A673 (cell line): ENCODE measurements at regions not wholly inside any gene's neighbourhood (a gene's known extent, or its start where the extent isn't known, plus 50 kb on each side); places are given as distances from the start of the nearest gene placed in this dataset.

Experiments
- BruUV-seq: library from RNA; stranded (reverse); fragments of 400-500 nt; replicated peaks from 2 replicates; lab custom pipeline; 2021; lab: Mats Ljungman, UMichigan
- CTCF ChIA-PET: fragments of 300-600 bp; sonication (Branson Sonifier 250); formaldehyde crosslinking; loops from one replicate; lab custom pipeline; 2022; ENCODE audit warnings: antibody characterized with exemption; lab: Charles Lee
- POLR2A ChIA-PET: fragments of 300-600 bp; sonication (Branson Sonifier 250); formaldehyde crosslinking; loops from one replicate; lab custom pipeline; 2022; ENCODE audit warnings: antibody characterized with exemption; ENCODE audit not compliant: low non-redundant PET; lab: Charles Lee
- DNase-seq: peaks from one replicate; pipeline ENCODE4 v3.0.0-alpha.2; 2015; ENCODE audit warnings: low spot score
- H3K27ac ChIP-seq: fragments of 200-600 bp; sonication (generic); 2 replicates; pipeline ENCODE4 v1.5.1; 2016; ENCODE audit warnings: mixed run types, low read depth, mild to moderate bottlenecking, mixed read lengths, antibody characterized with exemption, low read length; ENCODE audit not compliant: poor library complexity, severe bottlenecking
- H3K27me3 ChIP-seq: fragments of 200-600 bp; sonication (generic); replicated peaks from 2 replicates; pipeline ENCODE4 v1.6.1; 2017; ENCODE audit warnings: mixed run types, low read depth, mild to moderate bottlenecking, mixed read lengths, antibody characterized with exemption, low read length; ENCODE audit not compliant: insufficient read depth, poor library complexity
- H3K36me3 ChIP-seq: fragments of 200-600 bp; sonication (generic); 2 replicates; pipeline ENCODE4 v1.6.1; 2016; ENCODE audit warnings: mixed run types, mild to moderate bottlenecking, mixed read lengths, antibody characterized with exemption, low read length; ENCODE audit not compliant: insufficient read depth, poor library complexity, severe bottlenecking
- H3K4me1 ChIP-seq: fragments of 200-600 bp; sonication (generic); 2 replicates; pipeline ENCODE4 v1.6.1; 2017; ENCODE audit warnings: mixed run types, mild to moderate bottlenecking, mixed read lengths, antibody characterized with exemption, low read length; ENCODE audit not compliant: insufficient read depth, poor library complexity, severe bottlenecking
- H3K4me3 ChIP-seq: fragments of 200-600 bp; sonication (generic); 2 replicates; pipeline ENCODE4 v1.5.1; 2016; ENCODE audit warnings: low read depth, mixed run types, mild to moderate bottlenecking, mixed read lengths, low read length; ENCODE audit not compliant: poor library complexity, severe bottlenecking
- H3K9me3 ChIP-seq: fragments of 200-600 bp; sonication (generic); 2 replicates; pipeline ENCODE4 v1.6.1; 2016; ENCODE audit warnings: mixed run types, low read depth, mild to moderate bottlenecking, mixed read lengths, antibody characterized with exemption, low read length; ENCODE audit not compliant: poor library complexity, severe bottlenecking
- EZH2 ChIP-seq: fragments of 200-600 bp; sonication (generic); IDR thresholded peaks from 2 replicates; pipeline ENCODE4 v1.6.1; 2017; ENCODE audit warnings: borderline replicate concordance, low read depth, mild to moderate bottlenecking, mixed read lengths, antibody characterized with exemption, low read length; ENCODE audit not compliant: poor library complexity, severe bottlenecking
- intact Hi-C: fragments of 100-400 bp; cut with micrococcal nuclease; formaldehyde crosslinking; loops from one replicate; pipeline ENCODE4 v1.10.0; 2022; ENCODE audit not compliant: unreplicated experiment
- TF ChIP-seq, protein P1 (sequence below): fragments of 300-800, 200-600 bp; sonication (generic); conservative IDR thresholded peaks from 2 replicates; pipeline ENCODE4 v1.5.1; 2017; ENCODE audit warnings: low read depth, mild to moderate bottlenecking, antibody characterized with exemption, low read length, moderate library complexity, mixed read lengths

DNA sequence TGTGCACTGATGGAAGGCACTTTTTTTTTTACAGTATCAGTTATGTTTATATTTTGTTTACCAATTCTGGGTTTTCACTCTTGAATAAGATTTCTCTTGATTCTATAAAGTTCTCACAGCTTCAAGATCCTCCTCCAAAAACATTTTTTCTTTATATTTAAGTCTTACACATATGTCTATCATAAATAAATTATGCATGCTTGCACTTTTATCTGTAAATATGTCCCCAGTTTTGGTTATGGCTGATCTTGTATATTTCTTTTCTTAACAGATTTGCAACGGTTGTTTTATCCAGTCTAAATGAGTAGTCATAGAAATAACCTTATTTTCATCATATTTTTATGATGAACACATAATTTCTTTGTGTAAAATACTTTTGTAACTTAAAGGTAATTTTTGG lies 1456.5 kb downstream of the MRPL39 start:
- Histone ChIP-seq H3K36me3 (no peaks in the 10 kb centered on the region), H3K27me3 (no peaks in the 10 kb centered on the region), H3K27ac (no peak overlapping the region), H3K4me3 (no peak overlapping the region), H3K9me3 (peaks cover 4% of the 10 kb centered on the region), H3K4me1 (no peaks in the 10 kb centered on the region)
- no peak for TF ChIP-seq EZH2
- TF ChIP-seq, protein P1, sequence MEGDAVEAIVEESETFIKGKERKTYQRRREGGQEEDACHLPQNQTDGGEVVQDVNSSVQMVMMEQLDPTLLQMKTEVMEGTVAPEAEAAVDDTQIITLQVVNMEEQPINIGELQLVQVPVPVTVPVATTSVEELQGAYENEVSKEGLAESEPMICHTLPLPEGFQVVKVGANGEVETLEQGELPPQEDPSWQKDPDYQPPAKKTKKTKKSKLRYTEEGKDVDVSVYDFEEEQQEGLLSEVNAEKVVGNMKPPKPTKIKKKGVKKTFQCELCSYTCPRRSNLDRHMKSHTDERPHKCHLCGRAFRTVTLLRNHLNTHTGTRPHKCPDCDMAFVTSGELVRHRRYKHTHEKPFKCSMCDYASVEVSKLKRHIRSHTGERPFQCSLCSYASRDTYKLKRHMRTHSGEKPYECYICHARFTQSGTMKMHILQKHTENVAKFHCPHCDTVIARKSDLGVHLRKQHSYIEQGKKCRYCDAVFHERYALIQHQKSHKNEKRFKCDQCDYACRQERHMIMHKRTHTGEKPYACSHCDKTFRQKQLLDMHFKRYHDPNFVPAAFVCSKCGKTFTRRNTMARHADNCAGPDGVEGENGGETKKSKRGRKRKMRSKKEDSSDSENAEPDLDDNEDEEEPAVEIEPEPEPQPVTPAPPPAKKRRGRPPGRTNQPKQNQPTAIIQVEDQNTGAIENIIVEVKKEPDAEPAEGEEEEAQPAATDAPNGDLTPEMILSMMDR = no peak
- CTCF ChIA-PET = no interaction called here
- POLR2A ChIA-PET = no interaction called here
- no peak for DNase-seq
- intact Hi-C loops = no loop called here
- BruUV-seq = no TSS peak

DNA sequence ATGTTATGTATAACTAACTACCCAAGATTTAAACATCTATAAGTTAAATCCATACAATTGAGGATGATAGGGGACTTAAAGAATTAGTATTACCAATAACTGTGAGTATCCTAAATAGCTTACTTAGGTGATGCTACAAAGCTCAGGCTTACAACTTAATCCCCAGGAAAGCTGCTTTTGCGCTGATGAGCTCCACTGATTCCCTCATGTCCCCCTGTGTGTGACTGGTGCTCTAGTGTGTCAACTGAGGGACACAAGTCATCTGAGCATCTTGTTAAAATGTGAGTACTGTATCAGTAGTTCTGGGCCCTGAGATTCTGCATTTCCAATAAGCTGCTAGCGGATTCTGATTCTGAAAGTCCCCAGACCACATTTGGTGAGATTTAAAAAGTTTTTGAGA lies 1458.8 kb downstream of the MRPL39 start:
- peaks cover 22% of the 10 kb centered on the region for H3K9me3 ChIP-seq
- no peaks in the 10 kb centered on the region for H3K4me1 ChIP-seq
- ChIA-PET POLR2A (no interaction called here), CTCF (no interaction called here)
- H3K27ac ChIP-seq = no peak overlapping the region
- intact Hi-C loops = no loop called here
- H3K4me3 ChIP-seq = no peak overlapping the region
- no peak for TF ChIP-seq EZH2
- TF ChIP-seq, protein P1 = no peak
- no peaks in the 10 kb centered on the region for H3K27me3 ChIP-seq
- DNase-seq = no peak
- H3K36me3 ChIP-seq = no peaks in the 10 kb centered on the region
- no TSS peak for BruUV-seq

DNA sequence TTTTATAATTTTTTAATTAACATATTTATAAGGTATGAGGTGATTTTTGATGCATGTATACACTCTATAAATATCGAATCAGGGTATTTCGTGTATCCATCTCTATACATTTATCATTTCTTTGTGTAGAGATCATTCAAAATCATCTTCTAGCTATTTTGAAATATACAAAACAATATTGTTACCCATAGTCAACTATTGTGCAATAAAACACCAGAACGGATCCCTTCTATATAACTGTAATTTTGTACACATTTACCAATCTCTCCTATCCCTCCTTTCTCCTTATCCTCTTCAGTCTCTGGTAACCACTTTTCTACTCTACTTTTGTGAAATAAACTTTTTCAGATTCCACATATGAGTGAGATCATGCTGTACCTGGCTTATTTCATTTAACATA lies 1459.6 kb downstream of the MRPL39 start:
- BruUV-seq = no TSS peak
- Histone ChIP-seq H3K4me3 (no peak overlapping the region), H3K4me1 (no peaks in the 10 kb centered on the region), H3K36me3 (no peaks in the 10 kb centered on the region), H3K27ac (no peak overlapping the region), H3K9me3 (peaks cover 22% of the 10 kb centered on the region), H3K27me3 (no peaks in the 10 kb centered on the region)
- ChIA-PET POLR2A (no interaction called here), CTCF (no interaction called here)
- no peak for DNase-seq
- intact Hi-C loops = no loop called here
- TF ChIP-seq EZH2 = no peak
- TF ChIP-seq, protein P1 = no peak
